Astrocyte of the spinal cord (primary cell): ENCODE measurements at regions not wholly inside any gene's neighbourhood (a gene's known extent, or its start where the extent isn't known, plus 50 kb on each side); places are given as distances from the start of the nearest gene placed in this dataset.
"Not testable (repeated sequence)": the region's sequence is repeated elsewhere in the genome, so short reads cannot be mapped to it uniquely, and the experiment has no call there.

Source experiments
- DNase-seq: peaks from one replicate; pipeline ENCODE4 v3.0.0; 2011; ENCODE audit warnings: low read depth, low spot score
- H3K4me3 ChIP-seq: 2 replicates; pipeline ENCODE4 v1.5.1; 2011; ENCODE audit warnings: low read depth, mild to moderate bottlenecking, low read length, moderate library complexity
- in situ Hi-C: cut with HindIII; loops from 2 replicates; pipeline ENCODE4 v1.10.0; 2017; ENCODE audit warnings: low sequenced_read_pairs
- TF ChIP-seq, protein P1 (sequence below): IDR thresholded peaks from 2 replicates; pipeline ENCODE4 v1.5.1; 2012; ENCODE audit warnings: low read depth, mild to moderate bottlenecking, low read length, inconsistent platforms

DNA sequence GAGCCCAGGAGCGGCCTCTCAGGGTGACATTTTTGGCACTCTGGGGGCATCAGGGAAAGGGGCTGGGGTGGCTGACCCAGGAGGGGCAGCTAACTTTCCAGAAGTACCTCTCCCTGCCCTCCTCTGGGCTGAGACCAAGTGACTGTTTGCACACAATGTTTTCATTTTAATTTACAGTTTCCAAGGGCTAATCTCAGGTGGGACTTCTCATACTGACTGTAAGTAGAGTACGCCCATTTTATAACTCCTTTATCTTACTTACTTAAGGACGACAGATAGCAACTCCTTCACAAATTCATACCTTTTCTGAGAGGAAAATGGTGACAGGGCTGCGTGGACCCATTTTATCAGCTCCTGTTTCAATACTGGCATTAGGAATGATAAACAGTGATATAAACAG, 172.9 kb upstream of the EXOC2 start:
- TF ChIP-seq, protein P1, sequence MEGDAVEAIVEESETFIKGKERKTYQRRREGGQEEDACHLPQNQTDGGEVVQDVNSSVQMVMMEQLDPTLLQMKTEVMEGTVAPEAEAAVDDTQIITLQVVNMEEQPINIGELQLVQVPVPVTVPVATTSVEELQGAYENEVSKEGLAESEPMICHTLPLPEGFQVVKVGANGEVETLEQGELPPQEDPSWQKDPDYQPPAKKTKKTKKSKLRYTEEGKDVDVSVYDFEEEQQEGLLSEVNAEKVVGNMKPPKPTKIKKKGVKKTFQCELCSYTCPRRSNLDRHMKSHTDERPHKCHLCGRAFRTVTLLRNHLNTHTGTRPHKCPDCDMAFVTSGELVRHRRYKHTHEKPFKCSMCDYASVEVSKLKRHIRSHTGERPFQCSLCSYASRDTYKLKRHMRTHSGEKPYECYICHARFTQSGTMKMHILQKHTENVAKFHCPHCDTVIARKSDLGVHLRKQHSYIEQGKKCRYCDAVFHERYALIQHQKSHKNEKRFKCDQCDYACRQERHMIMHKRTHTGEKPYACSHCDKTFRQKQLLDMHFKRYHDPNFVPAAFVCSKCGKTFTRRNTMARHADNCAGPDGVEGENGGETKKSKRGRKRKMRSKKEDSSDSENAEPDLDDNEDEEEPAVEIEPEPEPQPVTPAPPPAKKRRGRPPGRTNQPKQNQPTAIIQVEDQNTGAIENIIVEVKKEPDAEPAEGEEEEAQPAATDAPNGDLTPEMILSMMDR, result no peak
- in situ Hi-C loops, result no loop called here
- no peak for DNase-seq
- no peak overlapping the region for H3K4me3 ChIP-seq

DNA sequence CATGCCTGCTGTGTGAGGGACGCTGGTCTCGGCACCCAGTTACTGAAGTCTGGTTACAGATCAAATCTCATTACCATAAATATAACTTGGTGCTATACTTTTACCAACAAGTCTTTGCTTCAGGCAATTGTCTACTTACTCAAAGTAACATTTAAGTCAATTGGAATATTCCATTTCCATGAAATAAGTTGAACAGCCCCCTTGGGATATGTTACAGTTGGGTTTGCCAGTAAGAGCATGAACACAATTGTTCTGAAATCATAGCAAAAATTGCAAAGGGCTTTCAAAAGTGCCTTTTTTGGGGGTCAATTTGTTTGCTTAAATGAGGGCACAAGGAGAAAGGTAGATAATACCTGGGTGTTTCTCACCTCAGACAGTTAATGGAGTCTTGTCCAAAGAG, 170.9 kb upstream of the EXOC2 start:
- no peak for DNase-seq
- H3K4me3 ChIP-seq, result no peak overlapping the region
- in situ Hi-C loops, result no loop called here
- TF ChIP-seq, protein P1, result no peak

DNA sequence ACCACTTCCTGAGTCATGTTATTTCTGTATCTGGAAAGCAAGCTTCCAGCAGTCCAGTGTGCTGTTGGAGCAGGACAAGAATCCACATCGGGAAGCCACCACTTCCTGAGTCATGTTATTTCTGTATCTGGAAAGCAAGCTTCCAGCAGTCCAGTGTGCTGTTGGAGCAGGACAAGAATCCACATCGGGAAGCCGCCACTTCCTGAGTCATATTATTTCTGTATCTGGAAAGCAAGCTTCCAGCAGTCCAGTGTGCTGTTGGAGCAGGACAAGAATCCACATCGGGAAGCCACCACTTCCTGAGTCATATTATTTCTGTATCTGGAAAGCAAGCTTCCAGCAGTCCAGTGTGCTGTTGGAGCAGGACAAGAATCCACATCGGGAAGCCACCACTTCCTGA, 170.2 kb upstream of the EXOC2 start:
- H3K4me3 ChIP-seq, in situ Hi-C loops, DNase-seq: not testable (repeated sequence)

DNA sequence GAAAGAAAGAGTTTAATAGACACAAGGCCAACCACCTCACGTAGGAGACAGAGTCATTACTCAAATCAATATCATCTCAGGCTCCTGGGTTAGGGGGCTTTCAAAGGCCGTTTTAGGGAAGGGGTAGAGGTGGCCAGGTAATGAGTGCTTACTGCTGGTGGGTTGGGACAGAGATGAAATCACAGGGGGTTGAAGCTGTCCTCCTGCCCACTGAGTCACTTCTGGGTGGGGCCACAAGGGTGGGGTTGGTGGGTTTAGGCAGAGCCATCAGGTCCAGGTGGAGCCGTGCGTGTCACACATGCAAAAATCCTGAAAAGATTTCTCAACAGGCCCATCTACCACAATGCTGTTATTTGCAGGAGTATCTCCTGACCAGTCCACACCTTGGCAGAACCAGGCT, 167.0 kb upstream of the EXOC2 start:
- TF ChIP-seq, protein P1, result no peak
- no peak overlapping the region for H3K4me3 ChIP-seq
- no peak for DNase-seq
- in situ Hi-C loops, result no loop called here

DNA sequence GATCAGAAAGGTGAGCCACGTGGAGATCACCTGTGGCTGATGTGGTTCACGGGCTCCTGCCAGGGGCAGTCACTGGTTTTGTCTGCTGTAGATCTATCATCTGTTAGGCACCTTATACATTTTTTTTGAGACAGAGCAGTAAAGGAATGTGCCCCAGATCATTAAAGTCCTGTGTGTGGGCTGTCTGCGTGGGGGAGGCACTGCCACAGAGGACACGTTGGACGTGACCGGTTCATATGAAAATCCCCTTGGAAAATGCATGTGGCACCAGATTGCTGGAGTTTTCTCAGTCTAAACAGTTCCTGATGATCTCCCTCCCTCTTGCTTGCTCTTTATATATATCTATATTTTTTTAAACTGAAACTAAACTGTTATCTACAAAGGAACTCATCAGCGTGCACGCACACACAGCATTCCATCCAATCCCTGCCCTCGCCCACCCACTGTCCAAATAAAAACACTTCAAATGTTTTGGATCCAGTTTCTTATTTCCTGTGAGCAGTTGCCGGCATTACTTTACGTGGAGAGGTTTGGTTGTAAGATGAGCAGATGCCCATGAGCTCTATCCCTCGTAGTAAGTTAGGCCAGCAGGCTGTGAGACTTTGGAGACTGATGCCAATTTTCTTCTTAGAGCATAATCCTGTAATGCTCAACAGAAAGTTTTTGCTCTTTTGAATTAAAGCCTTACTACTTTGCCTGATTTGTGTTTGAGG, 161.6 kb upstream of the EXOC2 start:
- H3K4me3 ChIP-seq, result no peak overlapping the region
- TF ChIP-seq, protein P1, result no peak
- DNase-seq, result peak; percentile 67
- in situ Hi-C loops, result no loop called here

DNA sequence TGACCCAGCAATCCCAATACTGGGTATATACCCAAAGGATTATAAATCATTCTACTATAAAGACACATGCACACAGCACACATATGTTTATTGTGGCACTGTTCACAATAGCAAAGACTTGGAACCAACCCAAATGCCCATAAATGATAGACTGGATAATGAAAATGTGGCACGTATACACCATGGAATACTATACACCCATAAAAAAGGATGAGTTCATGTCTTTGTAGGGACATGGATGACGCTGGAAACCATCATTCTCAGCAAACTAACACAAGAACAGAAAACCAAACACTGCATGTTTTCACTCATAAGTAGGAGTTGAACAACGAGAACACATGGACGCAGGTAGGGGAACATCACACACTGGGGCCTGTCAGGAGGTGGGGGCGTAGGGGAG, 159.3 kb upstream of the EXOC2 start:
- H3K4me3 ChIP-seq, in situ Hi-C loops, DNase-seq: not testable (repeated sequence)

DNA sequence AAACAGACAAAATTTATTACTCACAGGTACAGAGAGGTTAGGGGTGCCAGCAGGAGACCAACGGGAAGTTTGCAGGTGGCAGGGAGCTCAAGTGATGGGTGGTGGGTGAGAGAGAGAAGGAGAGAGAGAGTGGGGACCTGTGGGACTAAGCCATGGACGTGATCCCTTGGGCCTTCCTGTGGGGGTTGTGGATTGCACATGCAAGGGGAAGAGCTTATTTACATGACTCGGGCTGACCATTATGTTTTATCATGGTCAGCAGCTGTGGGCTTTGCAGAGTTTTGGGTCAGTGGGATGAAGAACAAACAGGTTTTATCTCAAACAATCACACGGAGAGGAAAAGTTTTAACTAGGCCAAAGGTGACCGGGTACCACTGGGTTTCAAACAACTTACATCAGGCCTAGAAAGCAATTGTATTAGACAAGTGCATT, 156.2 kb upstream of the EXOC2 start:
- TF ChIP-seq, protein P1, result no peak
- H3K4me3 ChIP-seq, result no peak overlapping the region
- no peak for DNase-seq
- in situ Hi-C loops, result no loop called here

DNA sequence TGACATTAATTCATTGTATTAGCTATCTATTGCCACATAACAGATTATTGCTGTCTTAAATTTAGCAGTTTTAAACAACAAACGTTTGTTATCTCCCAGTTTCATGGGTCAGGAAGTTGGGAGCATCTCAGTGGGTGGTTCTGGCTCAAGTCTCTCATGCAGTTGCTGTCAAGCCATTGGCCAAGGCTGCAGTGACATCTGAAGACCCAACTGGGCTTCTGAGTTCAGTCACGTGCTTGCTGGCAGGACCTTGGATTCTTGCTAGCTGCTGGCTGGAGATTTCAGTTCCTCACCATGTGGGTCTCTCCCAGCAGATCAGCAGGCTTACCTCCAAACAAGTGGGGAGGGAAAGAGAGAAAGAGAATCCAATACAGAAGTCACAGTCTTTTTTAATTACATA, 152.6 kb upstream of the EXOC2 start:
- H3K4me3 ChIP-seq, result no peak overlapping the region
- in situ Hi-C loops, result no loop called here
- TF ChIP-seq, protein P1, result no peak
- no peak for DNase-seq
